ENCODE measurements at regions not wholly inside any gene's neighbourhood (a gene's known extent, or its start where the extent isn't known, plus 50 kb on each side); places are given as distances from the start of the nearest gene placed in this dataset.
"Not testable (repeated sequence)": the region's sequence is repeated elsewhere in the genome, so short reads cannot be mapped to it uniquely, and the experiment has no call there.

- peak; percentile 30 for DNase-seq (ENCODE audit: low read depth)
Observed at GRCh38 chr6:22141241-22141745, 155.5 kb downstream of the PRL start.

- no peak for DNase-seq (ENCODE audit: low read depth)
Observed at GRCh38 chr6:22142856-22143255, 154.0 kb downstream of the PRL start.

DNA sequence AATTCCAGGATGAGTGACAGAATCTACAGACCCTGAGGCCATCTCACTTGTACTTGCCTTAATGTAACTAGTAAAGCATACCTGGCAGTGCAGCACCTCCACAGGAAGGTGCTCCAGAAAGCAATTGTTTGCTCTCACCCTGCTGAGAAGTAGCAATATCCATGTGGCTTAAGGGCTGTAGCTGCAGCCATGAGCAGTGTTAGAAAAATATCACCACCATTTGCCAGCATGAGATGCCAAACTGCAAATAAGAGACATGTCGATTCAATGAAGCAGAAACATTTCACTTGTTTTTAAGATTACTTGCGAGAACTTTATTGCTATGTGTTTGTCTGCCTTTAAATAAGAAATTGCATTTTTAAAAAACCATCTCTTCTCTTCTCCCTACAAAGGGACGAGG lies 151.5 kb downstream of the PRL start:
- no peak for DNase-seq (ENCODE audit: low read depth)

- DNase-seq (ENCODE audit: low read depth): peak; percentile 9
Observed at GRCh38 chr6:22145823-22146677, 150.8 kb downstream of the PRL start.

DNA sequence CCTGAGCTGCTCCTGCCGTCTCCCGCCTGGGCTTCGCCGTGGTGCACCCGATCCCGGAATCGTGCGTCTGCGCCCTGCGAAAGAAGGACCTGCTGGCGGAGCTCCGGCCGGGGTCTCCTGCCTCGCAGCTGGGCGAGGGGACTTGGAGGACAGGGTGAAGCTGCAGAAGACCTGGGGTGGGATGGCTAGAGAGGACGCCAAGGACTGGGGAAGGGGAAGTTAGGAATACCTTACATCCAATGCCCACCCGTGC lies 150.2 kb downstream of the PRL start:
- no peak for DNase-seq (ENCODE audit: low read depth)

DNA sequence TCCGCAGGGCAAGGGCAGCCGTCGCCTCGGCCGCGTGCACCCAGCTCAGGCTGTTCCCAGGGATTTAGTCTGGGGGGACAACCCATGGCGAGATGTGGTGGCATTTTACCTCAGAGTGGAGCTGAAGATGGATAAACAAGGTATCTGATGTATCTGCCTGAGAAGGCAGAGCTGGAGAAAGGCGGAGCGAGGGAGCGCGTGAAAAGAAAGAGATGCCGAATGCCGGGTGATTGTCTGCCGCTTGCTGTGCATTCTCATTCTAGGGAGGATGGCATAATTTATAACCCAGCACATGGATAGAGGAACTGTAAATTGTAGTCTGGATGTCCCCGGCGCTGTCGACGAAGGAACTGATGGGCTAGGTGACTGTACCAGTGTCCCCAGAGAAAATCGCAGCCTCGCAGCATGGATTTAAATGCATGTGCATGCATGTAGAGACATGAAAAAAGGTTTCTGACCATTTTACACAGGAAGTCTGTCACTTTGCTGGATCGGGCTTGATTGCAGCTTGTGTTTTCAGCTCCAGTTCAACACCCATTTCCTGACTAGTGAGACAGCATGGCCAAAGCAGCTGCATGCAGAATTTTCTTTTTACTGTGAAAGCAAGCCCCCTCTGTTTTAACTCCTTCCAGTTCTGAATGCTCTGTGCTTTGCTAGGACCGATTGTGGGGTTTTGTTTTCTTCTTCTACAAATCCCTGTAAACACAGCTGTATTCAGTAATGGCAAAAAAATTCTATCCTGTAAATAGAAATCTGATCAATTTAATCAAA lies 149.7 kb downstream of the PRL start:
- no peak for DNase-seq (ENCODE audit: low read depth)

GRCh38 chr6:22147921-22148776 lies 148.7 kb downstream of the PRL start:
- DNase-seq (ENCODE audit: low read depth): peak; percentile 63

- DNase-seq (ENCODE audit: low read depth): no peak
Observed at GRCh38 chr6:22149096-22149495, 147.7 kb downstream of the PRL start.

- DNase-seq (ENCODE audit: low read depth): no peak
Observed at GRCh38 chr6:22149501-22150367, 147.1 kb downstream of the PRL start.

DNA sequence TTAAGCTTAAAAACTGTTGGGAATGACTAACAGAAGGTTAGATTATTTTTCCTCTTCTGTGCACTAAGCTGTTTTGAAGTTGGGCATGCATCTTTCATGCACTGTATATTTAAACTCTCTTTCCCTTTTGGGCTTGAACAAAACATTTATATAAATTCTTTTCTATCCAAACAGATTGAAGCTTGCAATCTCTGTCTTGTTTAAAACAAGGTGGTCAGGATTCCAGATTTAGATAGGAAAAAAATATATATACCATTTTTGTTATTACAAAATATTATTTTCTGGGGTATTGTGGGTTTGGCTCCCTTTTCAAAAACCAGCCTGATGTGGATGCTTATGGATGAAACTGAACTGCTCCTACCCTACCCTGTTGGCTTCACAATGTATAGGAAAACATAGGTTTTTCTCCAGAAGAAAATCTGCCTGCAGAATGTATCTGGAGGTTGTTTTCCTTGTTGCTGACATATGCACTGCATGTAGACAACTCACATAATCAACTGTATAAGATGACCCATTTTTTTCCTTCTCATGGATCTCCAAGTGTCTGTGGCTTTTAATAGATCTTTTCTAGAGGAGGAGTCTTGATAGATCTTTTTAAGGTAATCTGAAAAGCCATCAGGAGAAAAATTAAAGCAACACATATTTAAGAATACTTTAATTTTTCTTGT lies 146.3 kb downstream of the PRL start:
- DNase-seq (ENCODE audit: low read depth): no peak

DNA sequence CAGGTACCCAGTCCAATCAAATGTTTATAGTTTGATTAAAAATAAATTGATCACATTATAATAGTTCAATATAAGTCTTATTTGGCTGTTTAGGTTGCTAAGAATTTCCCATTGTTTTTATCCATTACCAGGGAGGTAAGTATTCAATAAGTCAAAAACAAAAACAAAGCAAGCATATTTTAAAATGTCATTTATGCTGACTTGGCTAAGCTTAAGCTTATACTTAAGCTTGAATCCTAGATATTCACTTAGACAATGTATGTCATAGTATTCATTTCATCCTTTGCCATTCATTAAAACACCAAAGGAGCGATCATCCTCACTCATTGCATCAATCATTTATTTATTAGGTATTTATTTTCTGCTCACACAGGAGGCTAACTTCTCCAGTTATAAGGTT lies 144.9 kb downstream of the PRL start:
- DNase-seq (ENCODE audit: low read depth): no peak

- DNase-seq (ENCODE audit: low read depth): no peak
Observed at GRCh38 chr6:22152841-22153240, 144.0 kb downstream of the PRL start.

GRCh38 chr6:22153384-22154158 lies 143.3 kb downstream of the PRL start:
- DNase-seq (ENCODE audit: low read depth): no peak

DNA sequence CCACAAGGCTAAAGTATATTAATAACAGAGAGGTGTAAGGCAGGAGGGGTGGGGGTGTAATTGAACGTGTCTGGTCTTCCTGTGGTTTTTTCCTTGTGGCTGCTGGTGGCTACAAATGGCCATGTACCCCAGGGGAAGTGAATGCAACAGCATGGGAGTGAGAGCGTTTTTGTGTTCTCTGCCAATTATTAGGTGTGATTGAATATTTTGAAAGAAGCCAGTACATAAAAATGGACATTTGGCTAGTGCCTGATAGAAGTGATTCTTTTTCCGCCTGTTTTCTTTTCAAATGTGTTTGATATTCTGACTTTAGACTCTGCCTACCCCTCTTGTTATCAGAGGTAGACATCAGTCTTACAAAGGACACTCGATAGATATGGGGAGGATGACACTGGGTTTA lies 141.3 kb downstream of the PRL start:
- no peak for DNase-seq (ENCODE audit: low read depth)

DNA sequence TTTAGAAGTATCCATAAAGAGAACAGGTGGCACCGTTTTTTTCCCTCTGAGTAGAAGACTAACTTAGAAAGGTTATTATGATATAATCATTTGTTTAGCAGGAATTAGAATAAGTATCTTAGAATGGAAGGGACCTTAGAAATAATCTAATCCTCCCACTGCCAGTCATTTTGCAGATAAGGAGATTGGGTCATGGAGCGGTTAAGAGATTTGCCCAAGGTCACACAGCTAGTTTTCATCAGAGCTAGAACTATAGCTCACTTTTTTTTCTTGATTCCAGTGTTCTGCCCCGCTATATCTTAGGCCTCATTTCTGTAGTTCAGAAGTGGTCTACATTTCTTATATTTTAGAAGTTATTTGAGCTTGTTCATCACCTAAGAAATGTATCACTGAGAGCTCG lies 139.6 kb downstream of the PRL start:
- no peak for DNase-seq (ENCODE audit: low read depth)

DNA sequence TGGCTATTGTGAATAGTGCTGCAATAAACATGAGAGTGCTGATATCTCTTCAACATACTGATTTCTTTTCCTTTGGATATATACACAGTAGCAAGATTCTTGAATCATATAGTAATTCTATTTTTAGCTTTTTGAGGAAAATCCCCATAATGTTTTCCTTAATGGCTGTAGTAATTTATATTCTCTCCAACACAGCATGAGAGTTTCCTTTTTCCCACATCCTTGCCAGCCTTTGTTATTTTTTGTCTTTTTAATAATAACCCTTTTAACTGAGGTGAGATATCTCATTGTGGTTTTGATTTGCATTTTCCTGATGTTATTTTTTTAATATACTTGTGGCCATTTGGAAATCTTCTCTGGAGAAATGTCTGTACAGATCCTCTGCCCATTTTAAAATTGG lies 132.6 kb downstream of the PRL start:
- DNase-seq (ENCODE audit: low read depth): no peak

DNA sequence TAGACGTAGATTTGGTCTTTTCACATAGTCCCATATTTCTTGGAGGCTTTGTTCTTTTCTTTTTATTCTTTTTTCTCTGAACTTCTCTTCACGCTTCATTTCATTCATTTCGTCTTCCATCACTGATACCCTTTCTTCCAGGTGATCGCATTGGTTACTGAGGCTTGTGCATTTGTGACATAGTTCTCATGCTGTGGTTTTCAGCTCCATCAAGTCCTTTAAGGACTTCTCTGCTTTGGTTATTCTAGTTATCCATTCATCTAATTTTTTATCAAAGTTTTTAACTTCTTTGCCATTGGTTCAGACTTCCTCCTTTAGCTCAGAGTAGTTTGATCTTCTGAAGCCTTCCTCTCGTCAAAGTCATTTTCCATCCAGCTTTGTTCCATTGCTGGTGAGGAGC lies 125.8 kb downstream of the PRL start:
- DNase-seq (ENCODE audit: low read depth): not testable (repeated sequence)

GRCh38 chr6:22171885-22172284 lies 125.0 kb downstream of the PRL start:
- DNase-seq (ENCODE audit: low read depth): not testable (repeated sequence)

- DNase-seq (ENCODE audit: low read depth): no peak
Observed at GRCh38 chr6:22173311-22173710, 123.5 kb downstream of the PRL start.

- DNase-seq (ENCODE audit: low read depth): not testable (repeated sequence)
Observed at GRCh38 chr6:22180250-22180649, 116.6 kb downstream of the PRL start.

Data from HT1080 (cell line).